ENCODE measurements at regions not wholly inside any gene's neighbourhood (a gene's known extent, or its start where the extent isn't known, plus 50 kb on each side); places are given as distances from the start of the nearest gene placed in this dataset.

- Histone ChIP-seq H3K36me3 (ENCODE audit: control insufficient read depth in 2 of 2, extremely low read depth in 1 of 2, insufficient read depth in 2 of 2, low read length in 2 of 2) (no peaks in the 10 kb centered on the region), H3K9me1 (replicated peaks; ENCODE audit: control insufficient read depth, extremely low read depth, insufficient read depth, low read length) (no peaks in the 10 kb centered on the region), H3K27me3 (ENCODE audit: control insufficient read depth in 2 of 2, insufficient read depth in 2 of 2, low read length in 2 of 2) (no peaks in the 10 kb centered on the region), H3K4me2 (ENCODE audit: insufficient read depth, low read length) (no peak overlapping the region), H3K4me3 (replicated peaks in 1 of 3; ENCODE audit: insufficient read depth in 1 of 3, low read depth in 1 of 3, low read length in 3 of 3) (no peak overlapping the region), H3K9me3 (replicated peaks; ENCODE audit: control insufficient read depth, insufficient read depth, low read length) (no peaks in the 10 kb centered on the region), H3K9ac (replicated peaks; ENCODE audit: extremely low read depth, insufficient read depth, low read length) (no peak overlapping the region), H3K27ac (ENCODE audit: insufficient read depth, low read depth, low read length) (no peak overlapping the region), H4K20me1 (replicated peaks; ENCODE audit: control insufficient read depth, extremely low read depth, insufficient read depth, low read length) (no peaks in the 10 kb centered on the region), H3K4me1 (ENCODE audit: control insufficient read depth, extremely low read depth, insufficient read depth, low read length) (peaks cover 33% of the 10 kb centered on the region), H3K79me2 (ENCODE audit: control insufficient read depth, insufficient read depth, low read length) (no peaks in the 10 kb centered on the region), H2AFZ (ENCODE audit: low read depth, low read length) (no peak overlapping the region)
- CTCF ChIA-PET: interaction anchor here (1.4 kb wide), 1 partner anchor 62 kb away, joined by 3 read pairs; no protein-coding TSS in a partner anchor
- no peak for DNase-seq (ENCODE audit: low read depth, low spot score)
- no peak for FAIRE-seq
- POLR2A ChIA-PET: no interaction called here
- dilution Hi-C loops (cut with MboI; ENCODE audit: extremely low pct_ligation_motif_present, low sequenced_read_pairs) (no loop called here), intact Hi-C loops (cut with micrococcal nuclease) (no loop called here)
- TF ChIP-seq CTCF (IDR thresholded peaks at IDR 0.05; ENCODE audit: extremely low read depth in 1 of 2, insufficient read depth in 1 of 2, low read depth in 1 of 2, low read length in 2 of 2): no peak
- no peak for TF ChIP-seq MAX (IDR thresholded peaks at IDR 0.05; ENCODE audit: insufficient read depth, insufficient read length)
- TF ChIP-seq POLR2AphosphoS5 (IDR thresholded peaks at IDR 0.05; ENCODE audit: insufficient read depth, low read depth, low read length): no peak
- TF ChIP-seq FOS (IDR thresholded peaks at IDR 0.05; ENCODE audit: borderline replicate concordance, insufficient read depth, low read length): no peak
- TF ChIP-seq MYC (IDR thresholded peaks at IDR 0.05; ENCODE audit: low read depth, low read length): no peak
- no peak for TF ChIP-seq POLR2A (IDR thresholded peaks at IDR 0.05; ENCODE audit: low read depth, low read length)
- no peak for TF ChIP-seq GATA2 (IDR thresholded peaks at IDR 0.05; ENCODE audit: insufficient read depth, insufficient read length, low read depth, low read length)
- TF ChIP-seq EZH2 (IDR thresholded peaks at IDR 0.05; ENCODE audit: borderline replicate concordance, low read depth, low read length, severe bottlenecking): no peak
- TF ChIP-seq JUN (IDR thresholded peaks at IDR 0.05; ENCODE audit: borderline replicate concordance, insufficient read depth, insufficient read length, low read depth): no peak
- BruUV-seq (replicated peaks): no TSS peak
Measured at GRCh38 chr5:33361781-33362180, 79.0 kb upstream of the TARS1 start.

All from endothelial cell of umbilical vein (primary cell).